ENCODE measurements at regions not wholly inside any gene's neighbourhood (a gene's known extent, or its start where the extent isn't known, plus 50 kb on each side); places are given as distances from the start of the nearest gene placed in this dataset.

GRCh38 chr2:216296856-216297255 is 75.4 kb downstream of the MARCHF4 start:
- no peak overlapping the region for H3K4me3 Mint-ChIP-seq
- H3K4me1 Mint-ChIP-seq = no peaks in the 10 kb centered on the region
- no peak for DNase-seq (ENCODE audit: low spot score in 2 of 2, unreplicated experiment in 2 of 2)
- H3K9me3 Mint-ChIP-seq = no peaks in the 10 kb centered on the region
- H3K27me3 Mint-ChIP-seq (ENCODE audit: low read depth) = peaks cover 12% of the 10 kb centered on the region
- TF ChIP-seq, protein P1, sequence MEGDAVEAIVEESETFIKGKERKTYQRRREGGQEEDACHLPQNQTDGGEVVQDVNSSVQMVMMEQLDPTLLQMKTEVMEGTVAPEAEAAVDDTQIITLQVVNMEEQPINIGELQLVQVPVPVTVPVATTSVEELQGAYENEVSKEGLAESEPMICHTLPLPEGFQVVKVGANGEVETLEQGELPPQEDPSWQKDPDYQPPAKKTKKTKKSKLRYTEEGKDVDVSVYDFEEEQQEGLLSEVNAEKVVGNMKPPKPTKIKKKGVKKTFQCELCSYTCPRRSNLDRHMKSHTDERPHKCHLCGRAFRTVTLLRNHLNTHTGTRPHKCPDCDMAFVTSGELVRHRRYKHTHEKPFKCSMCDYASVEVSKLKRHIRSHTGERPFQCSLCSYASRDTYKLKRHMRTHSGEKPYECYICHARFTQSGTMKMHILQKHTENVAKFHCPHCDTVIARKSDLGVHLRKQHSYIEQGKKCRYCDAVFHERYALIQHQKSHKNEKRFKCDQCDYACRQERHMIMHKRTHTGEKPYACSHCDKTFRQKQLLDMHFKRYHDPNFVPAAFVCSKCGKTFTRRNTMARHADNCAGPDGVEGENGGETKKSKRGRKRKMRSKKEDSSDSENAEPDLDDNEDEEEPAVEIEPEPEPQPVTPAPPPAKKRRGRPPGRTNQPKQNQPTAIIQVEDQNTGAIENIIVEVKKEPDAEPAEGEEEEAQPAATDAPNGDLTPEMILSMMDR (IDR thresholded peaks at IDR 0.05; ENCODE audit: unreplicated experiment) = no peak
- no peak overlapping the region for H3K27ac Mint-ChIP-seq
- no peaks in the 10 kb centered on the region for H3K36me3 Mint-ChIP-seq

- TF ChIP-seq, protein P1 (IDR thresholded peaks at IDR 0.05; ENCODE audit: unreplicated experiment) = no peak
- no peak overlapping the region for H3K27ac Mint-ChIP-seq
- no peaks in the 10 kb centered on the region for H3K36me3 Mint-ChIP-seq
- DNase-seq (ENCODE audit: low spot score in 2 of 2, unreplicated experiment in 2 of 2) = no peak
- H3K4me3 Mint-ChIP-seq = no peak overlapping the region
- H3K27me3 Mint-ChIP-seq (ENCODE audit: low read depth) = peaks cover 6% of the 10 kb centered on the region
- H3K4me1 Mint-ChIP-seq = no peaks in the 10 kb centered on the region
- H3K9me3 Mint-ChIP-seq = no peaks in the 10 kb centered on the region
Measured at GRCh38 chr2:216294305-216294704, 78.0 kb downstream of the MARCHF4 start.

- TF ChIP-seq, protein P1 (IDR thresholded peaks at IDR 0.05; ENCODE audit: unreplicated experiment) = no peak
Measured at GRCh38 chr2:216293883-216294282, 78.4 kb downstream of the MARCHF4 start.

GRCh38 chr2:216292886-216293301 is 79.4 kb downstream of the MARCHF4 start:
- H3K27ac Mint-ChIP-seq = no peak overlapping the region
- H3K36me3 Mint-ChIP-seq = no peaks in the 10 kb centered on the region
- H3K27me3 Mint-ChIP-seq (ENCODE audit: low read depth) = peaks cover 7% of the 10 kb centered on the region
- H3K4me3 Mint-ChIP-seq = no peak overlapping the region
- H3K4me1 Mint-ChIP-seq = no peaks in the 10 kb centered on the region
- no peaks in the 10 kb centered on the region for H3K9me3 Mint-ChIP-seq
- TF ChIP-seq, protein P1 (IDR thresholded peaks at IDR 0.05; ENCODE audit: unreplicated experiment) = no peak
- DNase-seq (ENCODE audit: low spot score in 2 of 2, unreplicated experiment in 2 of 2) = no peak

More at GRCh38 chr2:216293883-216294282, 78.4 kb downstream of the MARCHF4 start:
- H3K4me1 Mint-ChIP-seq = no peaks in the 10 kb centered on the region
- peaks cover 4% of the 10 kb centered on the region for H3K27me3 Mint-ChIP-seq (ENCODE audit: low read depth)
- H3K9me3 Mint-ChIP-seq = no peaks in the 10 kb centered on the region
- no peaks in the 10 kb centered on the region for H3K36me3 Mint-ChIP-seq
- H3K27ac Mint-ChIP-seq = no peak overlapping the region
- no peak overlapping the region for H3K4me3 Mint-ChIP-seq
- DNase-seq (ENCODE audit: low spot score in 2 of 2, unreplicated experiment in 2 of 2) = no peak

DNA sequence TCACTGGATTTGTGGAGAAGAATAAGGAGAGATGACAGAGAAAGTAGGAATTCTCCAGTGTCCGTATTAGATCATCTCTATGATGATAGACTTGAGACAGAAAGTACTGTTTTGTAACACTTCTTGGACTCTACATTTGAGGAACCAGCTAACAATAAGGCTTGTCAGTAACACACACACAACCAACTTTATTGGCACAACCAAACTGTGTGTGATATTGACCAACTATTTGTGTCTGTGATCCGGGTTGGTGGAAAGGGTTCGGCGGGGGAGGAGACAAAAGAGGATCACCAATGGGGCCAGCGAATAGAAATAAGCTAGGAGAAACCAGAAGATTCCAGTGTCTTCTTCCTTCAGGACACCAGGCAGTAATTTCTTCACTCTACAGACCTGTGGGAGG is 79.8 kb downstream of the MARCHF4 start:
- Mint-ChIP-seq H3K27ac (no peak overlapping the region), H3K4me1 (no peaks in the 10 kb centered on the region), H3K36me3 (no peaks in the 10 kb centered on the region), H3K27me3 (ENCODE audit: low read depth) (peaks cover 7% of the 10 kb centered on the region), H3K4me3 (no peak overlapping the region), H3K9me3 (no peaks in the 10 kb centered on the region)
- DNase-seq (ENCODE audit: low spot score in 2 of 2, unreplicated experiment in 2 of 2) = no peak
- TF ChIP-seq, protein P1 (IDR thresholded peaks at IDR 0.05; ENCODE audit: unreplicated experiment) = no peak

- H3K27me3 Mint-ChIP-seq (ENCODE audit: low read depth) = peaks cover 8% of the 10 kb centered on the region
- no peaks in the 10 kb centered on the region for H3K36me3 Mint-ChIP-seq
- H3K4me1 Mint-ChIP-seq = peaks cover 4% of the 10 kb centered on the region
Measured at GRCh38 chr2:216289470-216289869, 82.8 kb downstream of the MARCHF4 start.

More at GRCh38 chr2:216289470-216289869, 82.8 kb downstream of the MARCHF4 start:
- no peak overlapping the region for H3K27ac Mint-ChIP-seq
- no peak overlapping the region for H3K4me3 Mint-ChIP-seq
- DNase-seq (ENCODE audit: low spot score in 2 of 2, unreplicated experiment in 2 of 2) = no peak
- no peaks in the 10 kb centered on the region for H3K9me3 Mint-ChIP-seq
- TF ChIP-seq, protein P1 (IDR thresholded peaks at IDR 0.05; ENCODE audit: unreplicated experiment) = no peak
